H1 (cell line): ENCODE measurements at regions not wholly inside any gene's neighbourhood (a gene's known extent, or its start where the extent isn't known, plus 50 kb on each side); places are given as distances from the start of the nearest gene placed in this dataset.

Experiments used
- CBX8 ChIP-seq: fragments of 300-800, 300-1000 bp; sonication (generic); IDR thresholded peaks from 2 replicates; pipeline ENCODE4 v1.7.1; 2016; ENCODE audit warnings: low read depth, low read length, borderline replicate concordance
- CTCF ChIP-seq, 3 experiments: IDR thresholded peaks; 1 replicate in 2 of 3; 2 replicates in 1 of 3; pipeline versions ENCODE4 v1.5.1 to v1.6.1; 2011; ENCODE audit warnings: low read length in 3 of 3, mild to moderate bottlenecking in 3 of 3, inconsistent platforms in 2 of 3, low read depth in 1 of 3, moderate library complexity in 1 of 3; ENCODE audit not compliant: insufficient read depth in 1 of 3; ENCODE audit errors: control extremely low read depth in 1 of 3
- JUN ChIP-seq: IDR thresholded peaks from 2 replicates; pipeline ENCODE4 v1.6.1; 2011; ENCODE audit warnings: low read depth, mild to moderate bottlenecking, improper control_type of control experiment, low read length
- POLR2A ChIP-seq, 2 experiments: IDR thresholded peaks; 1 replicate in 1 of 2; 2 replicates in 1 of 2; pipeline ENCODE4 v1.6.1; 2011; ENCODE audit warnings: low read depth in 2 of 2, low read length in 2 of 2, mild to moderate bottlenecking in 2 of 2; ENCODE audit errors: control extremely low read depth in 1 of 2
- RAD21 ChIP-seq, 2 experiments: IDR thresholded peaks in 1 of 2; conservative IDR thresholded peaks in 1 of 2; 2 replicates each; pipeline ENCODE4 v1.6.1; 2011; ENCODE audit warnings: low read depth in 2 of 2, low read length in 2 of 2, improper control_type of control experiment in 1 of 2, inconsistent platforms in 1 of 2, mild to moderate bottlenecking in 1 of 2, moderate library complexity in 1 of 2
- SIRT6 ChIP-seq: IDR thresholded peaks from one replicate; pipeline ENCODE4 v1.7.1; 2012; ENCODE audit warnings: low read length, inconsistent platforms
- SIX5 ChIP-seq: IDR thresholded peaks from 2 replicates; pipeline ENCODE4 v1.6.1; 2011; ENCODE audit warnings: mild to moderate bottlenecking, low read depth, low read length
- SP1 ChIP-seq: IDR thresholded peaks from 2 replicates; pipeline ENCODE4 v1.6.1; 2011; ENCODE audit warnings: low read depth, low read length
- USF2 ChIP-seq: IDR thresholded peaks from 2 replicates; pipeline ENCODE4 v1.6.1; 2011; ENCODE audit warnings: low read length, improper control_type of control experiment

- no peak for TF ChIP-seq SIRT6
- no peak for TF ChIP-seq CTCF (IDR thresholded peaks at IDR 0.05; ENCODE audit: control extremely low read depth in 1 of 3, insufficient read depth in 1 of 3, low read depth in 1 of 3, low read length in 3 of 3)
- TF ChIP-seq USF2 = no peak
- TF ChIP-seq CBX8 = no peak
- no peak for TF ChIP-seq SP1
- TF ChIP-seq SIX5 = no peak
- no peak for TF ChIP-seq POLR2A (IDR thresholded peaks at IDR 0.05; ENCODE audit: control extremely low read depth in 1 of 2, low read depth in 2 of 2, low read length in 2 of 2)
- no peak for TF ChIP-seq JUN
- TF ChIP-seq RAD21 (IDR thresholded peaks at IDR 0.05 in 1 of 2, conservative IDR thresholded peaks at IDR 0.05 in 1 of 2; ENCODE audit: low read depth in 2 of 2, low read length in 2 of 2) = no peak
Observed at GRCh38 chr13:86848716-86849115, 822.5 kb upstream of the SLITRK5 start.
